SK-N-SH (cell line): ENCODE measurements at regions not wholly inside any gene's neighbourhood (a gene's known extent, or its start where the extent isn't known, plus 50 kb on each side); places are given as distances from the start of the nearest gene placed in this dataset.

Source experiments
- CTCF ChIA-PET: fragments of 300-600, 350-600 bp; formaldehyde crosslinking; extraction: SDS; loops from one replicate; lab custom pipeline; 2021; lab: Yijun Ruan, JAX
- POLR2A ChIA-PET: fragments of 350-600 bp; sonication (Branson Sonifier 250); formaldehyde crosslinking; extraction: SDS; loops from one replicate; lab custom pipeline; 2020; ENCODE audit warnings: antibody characterized with exemption, inconsistent platforms; lab: Yijun Ruan, JAX
- DNase-seq: peaks from one replicate; pipeline ENCODE4 v3.0.0; 2012
- H2AFZ ChIP-seq: fragments of 200-600 bp; sonication (generic); 2 replicates; pipeline ENCODE4 v1.8.1; 2016; ENCODE audit warnings: antibody characterized with exemption, mild to moderate bottlenecking, low read depth
- H3F3A ChIP-seq: fragments of 200-600 bp; sonication (generic); replicated peaks from 2 replicates; pipeline ENCODE3; 2016; ENCODE audit warnings: antibody characterized with exemption, mild to moderate bottlenecking; ENCODE audit not compliant: insufficient read depth
- H3K27ac ChIP-seq, 2 experiments: fragments of 200-500 bp in 1 of 2; fragments of 200-600 bp in 1 of 2; sonication (Bioruptor generic) in 1 of 2; sonication (generic), shearing (Covaris generic) in 1 of 2; 2 replicates each; pipeline versions ENCODE4 v1.5.1 to v1.6.1; 2014 to 2016; ENCODE audit warnings: low read depth in 2 of 2, inconsistent platforms in 1 of 2, low read length in 1 of 2, mild to moderate bottlenecking in 1 of 2, mixed read lengths in 1 of 2
- H3K27me3 ChIP-seq: fragments of 200-600 bp; sonication (generic), shearing (Covaris generic); 2 replicates; pipeline ENCODE4 v1.6.1; 2016; ENCODE audit warnings: mixed run types; ENCODE audit not compliant: insufficient read depth
- H3K36me3 ChIP-seq, 2 experiments: fragments of 200-500 bp in 1 of 2; fragments of 200-600 bp in 1 of 2; sonication (Bioruptor generic) in 1 of 2; sonication (generic) in 1 of 2; replicated peaks in 1 of 2; 2 replicates each; pipeline versions ENCODE3 to v1.5.1; 2014 to 2016; ENCODE audit warnings: low read length in 1 of 2, mild to moderate bottlenecking in 1 of 2; ENCODE audit not compliant: insufficient read depth in 2 of 2, control insufficient read depth in 1 of 2
- H3K4me1 ChIP-seq, 2 experiments: fragments of 200-500 bp in 1 of 2; fragments of 200-600 bp in 1 of 2; sonication (Bioruptor generic) in 1 of 2; sonication (generic), shearing (Covaris generic) in 1 of 2; 2 replicates each; pipeline versions ENCODE4 v1.5.1 to v1.6.1; 2014 to 2016; ENCODE audit warnings: low read depth in 1 of 2, low read length in 1 of 2, mixed run types in 1 of 2; ENCODE audit not compliant: insufficient read depth in 2 of 2, control insufficient read depth in 1 of 2
- H3K4me2 ChIP-seq: fragments of 200-600 bp; sonication (generic), shearing (Covaris generic); 2 replicates; pipeline ENCODE4 v1.6.1; 2017; ENCODE audit warnings: mixed run types
- H3K4me3 ChIP-seq, 2 experiments: fragments of 200-500 bp in 1 of 2; fragments of 200-600 bp in 1 of 2; sonication (Bioruptor generic) in 1 of 2; sonication (generic), shearing (Covaris generic) in 1 of 2; 2 replicates each; pipeline versions ENCODE4 v1.5.1 to v1.8.1; 2014 to 2016; ENCODE audit warnings: low read depth in 2 of 2, inconsistent platforms in 1 of 2, low read length in 1 of 2, mild to moderate bottlenecking in 1 of 2, mixed read lengths in 1 of 2, moderate library complexity in 1 of 2
- H3K79me2 ChIP-seq: fragments of 200-600 bp; sonication (generic); 2 replicates; pipeline ENCODE4 v1.8.1; 2017; ENCODE audit warnings: mild to moderate bottlenecking; ENCODE audit not compliant: insufficient read depth
- H3K9ac ChIP-seq: fragments of 200-600 bp; sonication (generic); 2 replicates; pipeline ENCODE4 v1.6.1; 2017; ENCODE audit warnings: mixed run types
- H3K9me2 ChIP-seq: fragments of 200-600 bp; sonication (generic); 2 replicates; pipeline ENCODE4 v1.6.1; 2017; ENCODE audit warnings: mixed run types
- H3K9me3 ChIP-seq: fragments of 200-600 bp; sonication (generic); 2 replicates; pipeline ENCODE4 v1.6.1; 2017; ENCODE audit warnings: mixed run types, mild to moderate bottlenecking, moderate library complexity
- H4K20me1 ChIP-seq: fragments of 200-600 bp; sonication (generic); 2 replicates; pipeline ENCODE4 v1.6.1; 2017; ENCODE audit warnings: mild to moderate bottlenecking, mixed run types; ENCODE audit not compliant: insufficient read depth
- ELF1 ChIP-seq: IDR thresholded peaks from 2 replicates; pipeline ENCODE4 v1.4.0; 2012
- EP300 ChIP-seq, 2 experiments: IDR thresholded peaks; 2 replicates each; pipeline versions ENCODE4 v1.4.0 to v1.6.1; 2012; ENCODE audit warnings: borderline replicate concordance in 1 of 2, low read depth in 1 of 2, low read length in 1 of 2
- EZH2phosphoT487 ChIP-seq: fragments of 200-600 bp; sonication (generic); IDR thresholded peaks from 2 replicates; pipeline ENCODE4 v1.6.1; 2017; ENCODE audit warnings: low read depth, mixed run types, mild to moderate bottlenecking, antibody characterized with exemption, moderate library complexity, borderline replicate concordance
- FOSL2 ChIP-seq: IDR thresholded peaks from 2 replicates; pipeline ENCODE4 v1.4.0; 2012; ENCODE audit warnings: low read depth, mild to moderate bottlenecking, moderate library complexity, borderline replicate concordance
- FOXM1 ChIP-seq: IDR thresholded peaks from 2 replicates; pipeline ENCODE4 v1.4.0; 2012; ENCODE audit warnings: low read depth, mild to moderate bottlenecking
- GABPA ChIP-seq: IDR thresholded peaks from 2 replicates; pipeline ENCODE4 v1.4.0; 2012; ENCODE audit warnings: low read depth, mild to moderate bottlenecking
- GATA2 ChIP-seq: sonication (generic); formaldehyde crosslinking; IDR thresholded peaks from 2 replicates; pipeline ENCODE4 v1.5.0; 2020; ENCODE audit warnings: mild to moderate bottlenecking, missing genetic modification reagents
- JUND ChIP-seq: IDR thresholded peaks from 2 replicates; pipeline ENCODE4 v1.4.0; 2012
- MEF2A ChIP-seq: IDR thresholded peaks from 2 replicates; pipeline ENCODE4 v1.4.0; 2012; ENCODE audit warnings: low read depth, borderline replicate concordance
- MXI1 ChIP-seq: IDR thresholded peaks from 2 replicates; pipeline ENCODE4 v1.6.1; 2012; ENCODE audit warnings: mild to moderate bottlenecking, low read depth, low read length, improper control_type of control experiment
- NRF1 ChIP-seq: IDR thresholded peaks from 2 replicates; pipeline ENCODE4 v1.6.1; 2012; ENCODE audit warnings: low read depth, mild to moderate bottlenecking, low read length
- POLR2AphosphoS5 ChIP-seq: IDR thresholded peaks from 2 replicates; pipeline ENCODE4 v1.6.1; 2012; ENCODE audit warnings: low read depth, low read length
- RAD21 ChIP-seq: IDR thresholded peaks from 2 replicates; pipeline ENCODE4 v1.6.1; 2012; ENCODE audit warnings: mild to moderate bottlenecking, low read length
- RCOR1 ChIP-seq: fragments of 150-350 bp; IDR thresholded peaks from 2 replicates; pipeline ENCODE4 v1.6.1; 2017; ENCODE audit warnings: antibody characterized with exemption, low read length
- SIN3A ChIP-seq: IDR thresholded peaks from 2 replicates; pipeline ENCODE4 v1.6.1; 2012; ENCODE audit warnings: low read depth, mild to moderate bottlenecking, low read length, moderate library complexity, borderline replicate concordance
- TAF1 ChIP-seq: IDR thresholded peaks from 2 replicates; pipeline ENCODE4 v1.6.1; 2012; ENCODE audit warnings: low read depth, mild to moderate bottlenecking, low read length, moderate library complexity, borderline replicate concordance
- TCF12 ChIP-seq: IDR thresholded peaks from 2 replicates; pipeline ENCODE4 v1.4.0; 2012
- USF1 ChIP-seq: IDR thresholded peaks from 2 replicates; pipeline ENCODE4 v1.4.0; 2012; ENCODE audit warnings: low read depth, borderline replicate concordance
- YY1 ChIP-seq: IDR thresholded peaks from 2 replicates; pipeline ENCODE4 v1.4.0; 2012; ENCODE audit warnings: low read depth, mild to moderate bottlenecking
- ZBTB33 ChIP-seq: IDR thresholded peaks from 2 replicates; pipeline ENCODE4 v1.4.0; 2012; ENCODE audit warnings: low read depth, borderline replicate concordance
- WGBS: methylation state at CpG from one replicate; pipeline ENCODE4 v1.1.6; 2017; ENCODE audit warnings: low lambda C conversion rate; 5-methylcytosine and 5-hydroxymethylcytosine counted together
- TF ChIP-seq, protein P1 (sequence below): fragments of 200-600 bp; sonication (generic); IDR thresholded peaks from 2 replicates; pipeline ENCODE4 v1.6.1; 2017; ENCODE audit warnings: antibody characterized with exemption, mild to moderate bottlenecking, moderate library complexity
- TF ChIP-seq, protein P2 (sequence below): IDR thresholded peaks from 2 replicates; pipeline ENCODE4 v1.4.0; 2012; ENCODE audit warnings: low read depth
- TF ChIP-seq, protein P3 (sequence below): fragments of 150-350 bp; IDR thresholded peaks from 2 replicates; pipeline ENCODE4 v1.6.1; 2016; ENCODE audit warnings: mild to moderate bottlenecking, low read depth, low read length
- TF ChIP-seq, protein P4 (sequence below): IDR thresholded peaks from 2 replicates; pipeline ENCODE4; 2012

DNA sequence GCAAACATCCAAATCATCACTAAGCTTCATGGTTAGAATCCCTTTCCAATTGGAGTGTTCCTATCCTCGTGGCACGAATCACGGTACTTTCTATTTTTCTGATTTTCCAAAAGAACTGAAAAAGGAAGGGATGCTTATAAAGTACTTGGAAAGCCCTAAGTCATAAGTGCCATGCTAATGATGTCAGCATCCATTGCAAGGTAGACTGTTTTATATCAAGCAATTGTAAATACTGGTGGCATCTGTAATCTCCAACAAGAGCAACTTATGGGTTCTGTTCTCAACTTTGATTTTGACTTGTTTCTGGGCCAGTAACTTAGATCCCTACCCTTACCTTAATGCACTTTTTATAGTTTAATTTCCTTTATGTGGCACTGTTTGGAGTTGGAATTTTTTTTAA is 619.5 kb downstream of the BCL11A start:
- no peaks in the 10 kb centered on the region for H3K36me3 ChIP-seq
- no peak overlapping the region for H3K4me3 ChIP-seq
- no peaks in the 10 kb centered on the region for H3K4me1 ChIP-seq
- WGBS, result 19% methylated on average over 3 of the region's 3 CpGs
- no peaks in the 10 kb centered on the region for H3K9me2 ChIP-seq
- CTCF ChIA-PET, result no interaction called here
- no peaks in the 10 kb centered on the region for H4K20me1 ChIP-seq
- H3K9me3 ChIP-seq, result no peaks in the 10 kb centered on the region
- no peak overlapping the region for H3K27ac ChIP-seq
- POLR2A ChIA-PET, result no interaction called here
- no peak overlapping the region for H3K9ac ChIP-seq
- TF ChIP-seq, protein P1, sequence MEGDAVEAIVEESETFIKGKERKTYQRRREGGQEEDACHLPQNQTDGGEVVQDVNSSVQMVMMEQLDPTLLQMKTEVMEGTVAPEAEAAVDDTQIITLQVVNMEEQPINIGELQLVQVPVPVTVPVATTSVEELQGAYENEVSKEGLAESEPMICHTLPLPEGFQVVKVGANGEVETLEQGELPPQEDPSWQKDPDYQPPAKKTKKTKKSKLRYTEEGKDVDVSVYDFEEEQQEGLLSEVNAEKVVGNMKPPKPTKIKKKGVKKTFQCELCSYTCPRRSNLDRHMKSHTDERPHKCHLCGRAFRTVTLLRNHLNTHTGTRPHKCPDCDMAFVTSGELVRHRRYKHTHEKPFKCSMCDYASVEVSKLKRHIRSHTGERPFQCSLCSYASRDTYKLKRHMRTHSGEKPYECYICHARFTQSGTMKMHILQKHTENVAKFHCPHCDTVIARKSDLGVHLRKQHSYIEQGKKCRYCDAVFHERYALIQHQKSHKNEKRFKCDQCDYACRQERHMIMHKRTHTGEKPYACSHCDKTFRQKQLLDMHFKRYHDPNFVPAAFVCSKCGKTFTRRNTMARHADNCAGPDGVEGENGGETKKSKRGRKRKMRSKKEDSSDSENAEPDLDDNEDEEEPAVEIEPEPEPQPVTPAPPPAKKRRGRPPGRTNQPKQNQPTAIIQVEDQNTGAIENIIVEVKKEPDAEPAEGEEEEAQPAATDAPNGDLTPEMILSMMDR, result no peak
- TF ChIP-seq TAF1, result no peak
- no peak for TF ChIP-seq ELF1
- TF ChIP-seq ZBTB33, result no peak
- TF ChIP-seq YY1, result no peak
- no peak for TF ChIP-seq MEF2A
- no peak for TF ChIP-seq MXI1
- no peak for TF ChIP-seq SIN3A
- TF ChIP-seq RAD21, result no peak
- no peak for TF ChIP-seq EP300 (IDR thresholded peaks at IDR 0.05; ENCODE audit: borderline replicate concordance in 1 of 2, low read depth in 1 of 2, low read length in 1 of 2)
- no peak for TF ChIP-seq GABPA
- TF ChIP-seq, protein P2, sequence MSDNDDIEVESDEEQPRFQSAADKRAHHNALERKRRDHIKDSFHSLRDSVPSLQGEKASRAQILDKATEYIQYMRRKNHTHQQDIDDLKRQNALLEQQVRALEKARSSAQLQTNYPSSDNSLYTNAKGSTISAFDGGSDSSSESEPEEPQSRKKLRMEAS, result no peak
- no peak for TF ChIP-seq USF1
- H3K27me3 ChIP-seq, result no peaks in the 10 kb centered on the region
- no peaks in the 10 kb centered on the region for H3K79me2 ChIP-seq
- no peaks in the 10 kb centered on the region for H3F3A ChIP-seq
- no peak for DNase-seq
- H2AFZ ChIP-seq, result no peak overlapping the region
- H3K4me2 ChIP-seq, result no peak overlapping the region

GRCh38 chr2:59932341-59932740 is 621.1 kb downstream of the BCL11A start:
- Histone ChIP-seq H3K27me3 (no peaks in the 10 kb centered on the region), H2AFZ (no peak overlapping the region), H3K9ac (no peak overlapping the region), H3K4me3 (no peak overlapping the region), H3K36me3 (no peaks in the 10 kb centered on the region), H3K4me1 (no peaks in the 10 kb centered on the region), H4K20me1 (no peaks in the 10 kb centered on the region), H3F3A (no peaks in the 10 kb centered on the region), H3K27ac (no peak overlapping the region), H3K9me3 (no peaks in the 10 kb centered on the region), H3K9me2 (no peaks in the 10 kb centered on the region), H3K4me2 (no peak overlapping the region), H3K79me2 (no peaks in the 10 kb centered on the region)
- DNase-seq, result no peak
- POLR2A ChIA-PET, result no interaction called here
- CTCF ChIA-PET, result interaction anchor here (1.0 to 1.7 kb wide), 2 partner anchors 8 to 12 kb away, joined by 3 to 4 read pairs; no protein-coding TSS in a partner anchor
- WGBS, result 33% methylated on average over 5 of the region's 5 CpGs
- TF ChIP-seq RAD21, result no peak
- TF ChIP-seq FOXM1, result no peak
- TF ChIP-seq, protein P3, sequence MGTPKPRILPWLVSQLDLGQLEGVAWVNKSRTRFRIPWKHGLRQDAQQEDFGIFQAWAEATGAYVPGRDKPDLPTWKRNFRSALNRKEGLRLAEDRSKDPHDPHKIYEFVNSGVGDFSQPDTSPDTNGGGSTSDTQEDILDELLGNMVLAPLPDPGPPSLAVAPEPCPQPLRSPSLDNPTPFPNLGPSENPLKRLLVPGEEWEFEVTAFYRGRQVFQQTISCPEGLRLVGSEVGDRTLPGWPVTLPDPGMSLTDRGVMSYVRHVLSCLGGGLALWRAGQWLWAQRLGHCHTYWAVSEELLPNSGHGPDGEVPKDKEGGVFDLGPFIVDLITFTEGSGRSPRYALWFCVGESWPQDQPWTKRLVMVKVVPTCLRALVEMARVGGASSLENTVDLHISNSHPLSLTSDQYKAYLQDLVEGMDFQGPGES, result no peak
- TF ChIP-seq SIN3A, result no peak
- TF ChIP-seq TCF12, result no peak
- TF ChIP-seq, protein P4, sequence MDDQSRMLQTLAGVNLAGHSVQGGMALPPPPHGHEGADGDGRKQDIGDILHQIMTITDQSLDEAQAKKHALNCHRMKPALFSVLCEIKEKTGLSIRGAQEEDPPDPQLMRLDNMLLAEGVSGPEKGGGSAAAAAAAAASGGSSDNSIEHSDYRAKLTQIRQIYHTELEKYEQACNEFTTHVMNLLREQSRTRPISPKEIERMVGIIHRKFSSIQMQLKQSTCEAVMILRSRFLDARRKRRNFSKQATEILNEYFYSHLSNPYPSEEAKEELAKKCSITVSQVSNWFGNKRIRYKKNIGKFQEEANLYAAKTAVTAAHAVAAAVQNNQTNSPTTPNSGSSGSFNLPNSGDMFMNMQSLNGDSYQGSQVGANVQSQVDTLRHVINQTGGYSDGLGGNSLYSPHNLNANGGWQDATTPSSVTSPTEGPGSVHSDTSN, result no peak
- TF ChIP-seq JUND, result no peak
- TF ChIP-seq NRF1, result no peak
- TF ChIP-seq MEF2A, result no peak
- TF ChIP-seq POLR2AphosphoS5, result no peak
- no peak for TF ChIP-seq FOSL2
- no peak for TF ChIP-seq EZH2phosphoT487
- TF ChIP-seq RCOR1, result no peak
- TF ChIP-seq GATA2 (CRISPR knock-in tag), result no peak
